ENCODE measurements at regions not wholly inside any gene's neighbourhood (a gene's known extent, or its start where the extent isn't known, plus 50 kb on each side); places are given as distances from the start of the nearest gene placed in this dataset.

DNA sequence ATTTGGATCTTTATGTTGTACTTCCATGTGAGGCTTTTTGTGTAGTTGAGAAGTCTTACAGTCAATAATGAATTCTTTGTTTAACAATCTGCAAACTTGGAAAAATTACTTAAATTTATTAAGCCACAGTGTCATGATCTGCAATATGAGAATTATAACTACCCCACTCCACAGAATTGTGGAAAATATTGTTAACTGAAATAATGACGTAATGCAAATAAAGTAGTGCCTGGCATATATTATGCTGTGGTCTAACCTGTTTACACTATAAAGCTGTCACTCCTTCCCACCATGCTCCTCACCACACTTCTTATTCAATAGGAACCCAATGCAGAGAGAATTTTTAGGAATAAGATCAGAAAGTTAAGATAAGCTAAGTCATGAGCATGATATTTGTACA is 632.1 kb upstream of the GALNTL6 start:
- TF ChIP-seq REST (IDR thresholded peaks at IDR 0.05; ENCODE audit: insufficient replicate concordance, low read depth) (no peak), GABPA (IDR thresholded peaks at IDR 0.05; ENCODE audit: low read depth) (no peak), POLR2AphosphoS5 (IDR thresholded peaks at IDR 0.05; ENCODE audit: low read depth) (no peak), SPI1 (IDR thresholded peaks at IDR 0.05; ENCODE audit: borderline replicate concordance, low read depth) (no peak)
- TF ChIP-seq, protein P1, sequence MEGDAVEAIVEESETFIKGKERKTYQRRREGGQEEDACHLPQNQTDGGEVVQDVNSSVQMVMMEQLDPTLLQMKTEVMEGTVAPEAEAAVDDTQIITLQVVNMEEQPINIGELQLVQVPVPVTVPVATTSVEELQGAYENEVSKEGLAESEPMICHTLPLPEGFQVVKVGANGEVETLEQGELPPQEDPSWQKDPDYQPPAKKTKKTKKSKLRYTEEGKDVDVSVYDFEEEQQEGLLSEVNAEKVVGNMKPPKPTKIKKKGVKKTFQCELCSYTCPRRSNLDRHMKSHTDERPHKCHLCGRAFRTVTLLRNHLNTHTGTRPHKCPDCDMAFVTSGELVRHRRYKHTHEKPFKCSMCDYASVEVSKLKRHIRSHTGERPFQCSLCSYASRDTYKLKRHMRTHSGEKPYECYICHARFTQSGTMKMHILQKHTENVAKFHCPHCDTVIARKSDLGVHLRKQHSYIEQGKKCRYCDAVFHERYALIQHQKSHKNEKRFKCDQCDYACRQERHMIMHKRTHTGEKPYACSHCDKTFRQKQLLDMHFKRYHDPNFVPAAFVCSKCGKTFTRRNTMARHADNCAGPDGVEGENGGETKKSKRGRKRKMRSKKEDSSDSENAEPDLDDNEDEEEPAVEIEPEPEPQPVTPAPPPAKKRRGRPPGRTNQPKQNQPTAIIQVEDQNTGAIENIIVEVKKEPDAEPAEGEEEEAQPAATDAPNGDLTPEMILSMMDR (IDR thresholded peaks at IDR 0.05; ENCODE audit: insufficient read depth, low read length): no peak
- no peak overlapping the region for H3K4me3 ChIP-seq (replicated peaks; ENCODE audit: insufficient read depth, low read length)
- no peak for DNase-seq (ENCODE audit: low read depth in 1 of 2, low spot score in 1 of 2)
- H3K27ac ChIP-seq (replicated peaks): no peak overlapping the region
- H3K27me3 ChIP-seq (ENCODE audit: insufficient read depth, poor library complexity, severe bottlenecking): no peaks in the 10 kb centered on the region

DNA sequence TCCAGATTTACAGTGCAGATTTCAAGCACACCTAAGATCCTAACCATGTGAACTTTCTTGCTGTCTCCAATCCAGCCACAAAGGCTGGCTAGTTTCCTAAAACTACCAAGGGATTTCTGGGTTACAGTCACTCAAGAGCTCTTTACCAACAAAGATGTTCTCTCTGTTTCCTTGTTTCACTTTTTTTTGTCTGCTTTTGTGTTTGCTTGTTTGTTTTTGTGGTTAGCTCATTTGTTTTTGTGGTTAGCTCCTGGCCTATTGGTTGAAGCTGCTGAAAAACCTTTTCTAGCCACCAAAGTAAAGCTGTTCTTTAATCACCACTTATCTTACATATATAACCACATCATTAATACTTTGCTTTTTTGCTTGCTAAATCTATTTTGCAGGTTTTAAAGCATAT is 642.5 kb upstream of the GALNTL6 start:
- Histone ChIP-seq H3K27me3 (ENCODE audit: insufficient read depth, poor library complexity, severe bottlenecking) (no peaks in the 10 kb centered on the region), H3K4me3 (replicated peaks; ENCODE audit: insufficient read depth, low read length) (no peak overlapping the region), H3K27ac (replicated peaks) (no peak overlapping the region)
- TF ChIP-seq REST (IDR thresholded peaks at IDR 0.05; ENCODE audit: insufficient replicate concordance, low read depth): no peak
- TF ChIP-seq GABPA (IDR thresholded peaks at IDR 0.05; ENCODE audit: low read depth): no peak
- TF ChIP-seq, protein P1 (IDR thresholded peaks at IDR 0.05; ENCODE audit: insufficient read depth, low read length): no peak
- TF ChIP-seq SPI1 (IDR thresholded peaks at IDR 0.05; ENCODE audit: borderline replicate concordance, low read depth): no peak
- TF ChIP-seq POLR2AphosphoS5 (IDR thresholded peaks at IDR 0.05; ENCODE audit: low read depth): no peak
- DNase-seq (ENCODE audit: low read depth in 1 of 2, low spot score in 1 of 2): no peak

GRCh38 chr4:171169396-171169795 is 643.8 kb upstream of the GALNTL6 start:
- DNase-seq (ENCODE audit: low read depth in 1 of 2, low spot score in 1 of 2): no peak
- no peak for TF ChIP-seq REST (IDR thresholded peaks at IDR 0.05; ENCODE audit: insufficient replicate concordance, low read depth)
- no peak for TF ChIP-seq POLR2AphosphoS5 (IDR thresholded peaks at IDR 0.05; ENCODE audit: low read depth)
- TF ChIP-seq, protein P1 (IDR thresholded peaks at IDR 0.05; ENCODE audit: insufficient read depth, low read length): no peak
- no peak for TF ChIP-seq GABPA (IDR thresholded peaks at IDR 0.05; ENCODE audit: low read depth)
- TF ChIP-seq SPI1 (IDR thresholded peaks at IDR 0.05; ENCODE audit: borderline replicate concordance, low read depth): no peak
- no peak overlapping the region for H3K27ac ChIP-seq (replicated peaks)
- H3K27me3 ChIP-seq (ENCODE audit: insufficient read depth, poor library complexity, severe bottlenecking): no peaks in the 10 kb centered on the region
- no peak overlapping the region for H3K4me3 ChIP-seq (replicated peaks; ENCODE audit: insufficient read depth, low read length)

Data from HL-60 (cell line).